GM13977 (cell line): ENCODE measurements at regions not wholly inside any gene's neighbourhood (a gene's known extent, or its start where the extent isn't known, plus 50 kb on each side); places are given as distances from the start of the nearest gene placed in this dataset.
"Not testable (repeated sequence)": the region's sequence is repeated elsewhere in the genome, so short reads cannot be mapped to it uniquely, and the experiment has no call there.

Source experiments
- DNase-seq: peaks from one replicate; pipeline ENCODE4 v3.0.0; 2012; ENCODE audit warnings: low spot score
- in situ Hi-C: fragments of 300-500 bp; cut with MboI; formaldehyde crosslinking; loops from one replicate; pipeline ENCODE4 v1.12.0; 2022; ENCODE audit warnings: low sequenced_read_pairs, low pct_unique_long_range_greater_than_20kb, mixed read lengths, inconsistent platforms; ENCODE audit not compliant: unreplicated experiment
- TF ChIP-seq, protein P1 (sequence below): IDR thresholded peaks from 2 replicates; pipeline ENCODE4 v1.5.1; 2012; ENCODE audit warnings: mild to moderate bottlenecking, control low read depth; ENCODE audit not compliant: insufficient read depth; ENCODE audit errors: extremely low read depth, missing control alignments

- TF ChIP-seq, protein P1, sequence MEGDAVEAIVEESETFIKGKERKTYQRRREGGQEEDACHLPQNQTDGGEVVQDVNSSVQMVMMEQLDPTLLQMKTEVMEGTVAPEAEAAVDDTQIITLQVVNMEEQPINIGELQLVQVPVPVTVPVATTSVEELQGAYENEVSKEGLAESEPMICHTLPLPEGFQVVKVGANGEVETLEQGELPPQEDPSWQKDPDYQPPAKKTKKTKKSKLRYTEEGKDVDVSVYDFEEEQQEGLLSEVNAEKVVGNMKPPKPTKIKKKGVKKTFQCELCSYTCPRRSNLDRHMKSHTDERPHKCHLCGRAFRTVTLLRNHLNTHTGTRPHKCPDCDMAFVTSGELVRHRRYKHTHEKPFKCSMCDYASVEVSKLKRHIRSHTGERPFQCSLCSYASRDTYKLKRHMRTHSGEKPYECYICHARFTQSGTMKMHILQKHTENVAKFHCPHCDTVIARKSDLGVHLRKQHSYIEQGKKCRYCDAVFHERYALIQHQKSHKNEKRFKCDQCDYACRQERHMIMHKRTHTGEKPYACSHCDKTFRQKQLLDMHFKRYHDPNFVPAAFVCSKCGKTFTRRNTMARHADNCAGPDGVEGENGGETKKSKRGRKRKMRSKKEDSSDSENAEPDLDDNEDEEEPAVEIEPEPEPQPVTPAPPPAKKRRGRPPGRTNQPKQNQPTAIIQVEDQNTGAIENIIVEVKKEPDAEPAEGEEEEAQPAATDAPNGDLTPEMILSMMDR, result no peak
- in situ Hi-C loops, result no loop called here
These were observed 97.3 kb upstream of the SYT6 start for GRCh38 chr1:114250683-114251572.

DNA sequence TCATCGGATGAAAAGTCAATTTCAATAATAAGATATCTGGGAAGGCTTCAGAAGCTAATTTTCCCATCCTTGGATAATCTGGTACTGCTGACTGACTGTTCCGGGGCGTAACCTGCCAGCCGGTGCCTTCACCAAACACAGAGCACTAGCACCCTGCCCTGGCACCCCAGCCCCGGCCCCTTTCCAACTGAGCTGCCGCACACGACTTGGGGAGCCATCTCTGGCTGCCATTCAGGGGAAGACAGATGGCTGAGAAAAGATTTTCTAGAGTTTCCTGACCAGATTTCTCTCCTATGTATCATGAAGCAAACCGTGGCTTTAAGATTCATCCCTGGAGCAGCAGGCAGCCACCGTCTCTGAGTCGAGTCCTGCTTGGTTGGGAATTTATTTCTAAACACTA is 96.0 kb upstream of the SYT6 start:
- TF ChIP-seq, protein P1, result no peak

More at GRCh38 chr1:114250683-114251572, 97.3 kb upstream of the SYT6 start:
- DNase-seq, result no peak

DNA sequence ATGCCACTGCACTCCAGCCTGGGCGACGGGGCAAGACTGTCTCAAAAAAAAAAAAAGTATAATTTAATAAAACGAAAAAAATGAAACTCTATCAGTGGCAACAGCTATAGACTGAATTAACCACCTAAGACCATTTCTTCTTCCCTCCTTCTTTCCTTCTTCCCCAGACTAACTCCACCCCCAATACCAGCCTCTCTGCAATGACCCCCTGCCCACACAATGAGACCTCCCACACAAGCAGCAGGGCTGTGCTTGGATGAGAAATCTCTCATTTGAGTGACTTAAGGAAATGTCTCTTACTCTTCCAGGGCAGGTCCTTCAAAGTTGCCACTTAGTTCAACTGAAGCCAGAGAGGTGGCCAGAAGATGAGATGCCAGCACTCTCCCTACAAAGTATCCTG is 94.5 kb upstream of the SYT6 start:
- TF ChIP-seq, protein P1, result no peak
- in situ Hi-C loops, result no loop called here
- DNase-seq, result no peak

More for the DNA sequence above, 96.0 kb upstream of the SYT6 start:
- DNase-seq, result no peak
- in situ Hi-C loops, result no loop called here

GRCh38 chr1:114242531-114243210 is 89.0 kb upstream of the SYT6 start:
- DNase-seq, in situ Hi-C loops: not testable (repeated sequence)

- in situ Hi-C loops, result no loop called here
- TF ChIP-seq, protein P1, result no peak
- DNase-seq, result no peak
These were observed 84.4 kb upstream of the SYT6 start for GRCh38 chr1:114238053-114238452.

- in situ Hi-C loops, result no loop called here
- no peak for DNase-seq
- TF ChIP-seq, protein P1, result no peak
These were observed 82.8 kb upstream of the SYT6 start for GRCh38 chr1:114236517-114236916.

GRCh38 chr1:114235960-114236359 is 82.3 kb upstream of the SYT6 start:
- TF ChIP-seq, protein P1, result no peak
- DNase-seq, result no peak
- in situ Hi-C loops, result no loop called here
